NCI-H446 (cell line): ENCODE measurements at regions not wholly inside any gene's neighbourhood (a gene's known extent, or its start where the extent isn't known, plus 50 kb on each side); places are given as distances from the start of the nearest gene placed in this dataset.

Experiments used
- DNase-seq, 2 experiments: peaks; one replicate each; lab custom pipeline; 2025; lab: John Stamatoyannopoulos, UW

DNA sequence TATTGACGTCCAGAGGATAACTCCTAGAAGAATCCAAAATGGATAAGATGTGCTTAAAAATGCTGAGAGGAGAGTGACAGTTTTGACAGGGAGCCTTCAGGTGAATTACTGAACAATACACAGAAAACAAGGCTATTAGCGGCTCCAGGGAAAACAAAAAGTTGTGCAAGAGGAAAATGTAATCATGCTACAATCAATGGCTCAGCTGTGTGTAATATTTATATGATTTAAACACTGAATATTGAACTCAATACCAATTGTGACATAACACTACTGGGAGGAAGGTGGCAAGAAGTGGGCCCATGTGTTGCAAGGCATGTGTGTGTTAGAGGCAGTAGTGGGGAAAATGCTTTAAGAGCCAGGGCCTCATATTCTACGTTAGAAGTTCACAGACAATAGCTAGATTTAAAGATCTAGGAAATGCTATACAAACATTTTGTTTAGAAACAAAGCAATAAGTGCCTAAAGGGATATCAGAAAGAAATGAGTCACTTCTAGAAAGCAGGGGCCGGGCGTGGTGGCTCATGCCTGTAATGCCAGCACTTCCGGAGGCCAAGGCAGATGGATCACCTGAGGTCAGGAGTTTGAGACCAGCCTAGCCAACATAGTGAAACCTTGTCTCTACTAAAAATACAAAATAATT lies 253.2 kb upstream of the IRX5 start:
- DNase-seq = no peak

GRCh38 chr16:54673313-54673712 lies 257.4 kb upstream of the IRX5 start:
- no peak for DNase-seq

GRCh38 chr16:54672500-54672899 lies 258.2 kb upstream of the IRX5 start:
- DNase-seq = no peak

- DNase-seq = no peak
These were observed 273.0 kb upstream of the IRX5 start for GRCh38 chr16:54657709-54658102.

DNA sequence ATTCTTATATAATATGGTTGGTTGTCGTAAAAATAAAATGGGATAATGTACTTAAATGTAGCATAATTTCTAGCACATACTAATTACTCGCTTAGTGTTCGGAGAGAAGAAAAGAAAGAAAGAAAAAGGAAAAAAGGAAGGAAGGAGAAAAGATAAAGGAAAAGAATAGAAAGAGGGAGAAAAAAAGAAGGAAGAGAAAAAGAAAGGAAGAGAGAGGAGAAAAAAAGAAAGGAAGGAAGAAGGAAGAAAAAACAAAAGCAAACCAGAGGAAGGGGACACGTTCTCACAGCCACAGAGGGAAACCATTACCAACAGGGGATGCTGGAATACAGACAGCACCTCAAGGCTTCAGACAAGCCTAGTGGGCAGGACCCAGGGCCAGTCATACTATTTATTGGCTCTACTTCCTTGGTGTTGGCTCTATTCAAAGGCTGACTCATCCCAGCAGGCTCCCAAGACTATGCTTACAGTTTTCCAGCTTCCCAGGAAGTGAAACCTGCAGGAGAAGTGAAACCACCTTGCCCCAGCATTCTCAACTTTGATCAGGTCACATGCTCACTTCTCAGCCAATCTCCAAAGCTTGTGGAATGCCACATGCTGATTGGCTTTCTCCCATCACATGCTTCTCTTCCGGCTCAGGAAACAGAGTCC lies 273.5 kb upstream of the IRX5 start:
- no peak for DNase-seq

DNA sequence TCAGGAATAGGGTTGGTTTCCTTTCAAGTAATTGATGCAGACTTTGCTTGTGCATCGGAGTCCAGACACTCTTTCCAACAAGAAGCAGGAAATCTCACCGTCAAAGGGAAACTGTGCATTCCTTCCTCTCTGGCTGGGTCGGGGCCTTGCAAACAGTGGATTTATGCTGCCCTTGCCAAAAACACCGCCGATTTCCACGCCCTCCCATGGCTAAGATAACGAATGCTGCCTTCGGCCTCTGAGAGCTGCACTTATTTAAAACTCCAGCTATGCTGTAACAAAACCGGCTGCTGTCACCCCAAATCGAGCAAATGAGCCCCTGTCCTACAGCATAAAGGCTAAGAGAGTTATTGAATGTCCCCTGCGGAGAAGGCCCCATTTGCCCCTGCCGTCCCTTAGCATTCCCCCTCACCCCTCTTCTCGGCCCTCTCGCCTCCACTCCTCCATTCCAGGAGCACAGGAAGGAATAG lies 275.5 kb upstream of the IRX5 start:
- no peak for DNase-seq

DNA sequence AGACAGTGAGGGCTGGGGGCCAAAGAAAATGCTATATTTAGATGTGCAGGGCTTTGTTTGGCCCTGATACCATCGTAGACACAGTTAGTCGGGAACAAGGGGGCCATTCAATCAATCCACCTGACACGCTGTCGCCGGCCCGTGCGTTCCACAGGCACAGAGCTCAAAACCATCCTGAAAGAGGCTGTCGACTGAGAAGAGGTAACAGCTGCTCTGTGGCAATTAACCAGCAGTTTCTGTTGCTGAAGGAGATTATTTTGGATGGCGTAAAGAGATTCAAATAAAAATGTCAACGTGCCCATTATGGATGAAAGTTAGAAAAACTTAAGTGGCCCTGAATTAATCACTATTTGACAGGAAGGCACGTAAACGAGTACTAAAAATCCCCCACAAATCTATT lies 276.2 kb upstream of the IRX5 start:
- no peak for DNase-seq

- DNase-seq = no peak
These were observed 278.4 kb upstream of the IRX5 start for GRCh38 chr16:54652201-54652770.

DNA sequence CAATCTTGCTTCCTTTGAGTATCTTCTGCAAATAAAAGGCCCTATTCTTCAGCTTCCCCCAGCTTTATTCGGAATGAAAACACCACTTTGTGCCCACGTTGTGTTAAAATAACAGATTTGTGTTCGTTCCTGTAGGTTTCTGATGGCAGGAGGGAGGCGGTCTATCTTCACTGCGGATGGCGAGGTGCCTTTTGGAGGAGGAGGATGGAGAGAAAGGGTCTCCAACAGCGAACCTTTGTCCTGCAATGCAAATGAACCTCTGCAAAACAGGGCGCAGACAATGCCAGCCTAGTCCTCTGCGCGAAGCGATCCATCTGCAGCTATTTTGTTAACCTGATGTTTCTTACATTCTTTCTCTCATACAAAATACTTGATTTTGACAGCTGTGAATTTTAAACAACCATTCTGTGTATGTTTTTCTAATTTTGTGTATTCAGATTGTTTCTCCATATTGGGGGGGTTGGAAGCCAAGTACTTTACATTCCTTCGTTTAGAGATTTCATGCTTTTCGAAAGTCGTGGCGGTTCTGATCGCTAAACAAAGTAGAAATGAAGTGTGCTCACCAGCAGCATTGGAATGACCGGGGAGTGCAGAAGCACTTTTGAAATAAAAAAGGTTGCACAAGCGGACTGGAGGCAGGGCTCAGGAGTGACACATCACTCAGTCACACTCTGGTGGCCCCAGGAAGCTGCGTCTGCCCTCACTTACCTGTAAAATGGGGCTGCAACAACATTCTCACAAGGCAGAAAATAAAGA lies 279.0 kb upstream of the IRX5 start:
- no peak for DNase-seq

DNA sequence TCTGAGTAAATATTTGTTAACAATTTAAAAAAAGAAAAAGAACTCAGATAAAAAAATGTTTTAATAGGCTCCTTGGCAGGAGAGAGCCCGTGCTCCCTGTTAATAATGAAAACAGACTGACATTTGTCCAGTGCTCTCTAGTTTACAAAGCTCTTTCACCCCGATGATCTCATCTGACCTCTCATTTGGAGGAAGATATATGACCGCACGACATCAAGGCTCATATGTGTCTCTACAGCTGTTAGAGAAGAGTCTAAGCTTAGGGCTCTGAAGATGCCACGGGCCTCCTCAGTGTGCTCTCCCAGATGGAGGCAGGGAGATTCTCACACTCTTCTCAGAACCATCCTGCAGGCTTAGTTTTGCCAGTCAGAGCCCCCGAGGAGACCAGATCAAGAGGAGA lies 280.8 kb upstream of the IRX5 start:
- no peak for DNase-seq

- DNase-seq = no peak
These were observed 282.1 kb upstream of the IRX5 start for GRCh38 chr16:54648575-54648974.

- no peak for DNase-seq
These were observed 282.9 kb upstream of the IRX5 start for GRCh38 chr16:54647725-54648221.

DNA sequence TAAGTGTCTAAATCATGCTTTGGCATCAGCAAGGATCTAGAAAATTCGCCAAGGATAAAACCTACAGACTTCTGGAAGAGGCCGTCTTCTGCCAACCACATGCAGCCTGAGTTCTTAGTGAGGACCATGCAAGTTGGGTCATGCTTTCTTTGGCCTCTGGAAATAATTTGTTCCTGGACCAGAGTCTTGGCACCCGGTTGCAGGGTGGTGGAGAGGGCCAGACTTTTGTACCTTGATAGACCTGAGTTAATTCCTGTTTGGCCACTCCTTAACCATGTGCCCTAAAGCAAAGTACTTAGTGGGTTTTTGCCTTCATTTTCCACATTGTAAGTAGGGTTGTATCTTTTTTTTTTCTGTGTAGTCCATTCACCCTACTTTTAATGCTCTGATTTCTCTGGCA lies 283.4 kb upstream of the IRX5 start:
- DNase-seq = no peak

- DNase-seq = no peak
These were observed 285.3 kb upstream of the IRX5 start for GRCh38 chr16:54645345-54645744.

DNA sequence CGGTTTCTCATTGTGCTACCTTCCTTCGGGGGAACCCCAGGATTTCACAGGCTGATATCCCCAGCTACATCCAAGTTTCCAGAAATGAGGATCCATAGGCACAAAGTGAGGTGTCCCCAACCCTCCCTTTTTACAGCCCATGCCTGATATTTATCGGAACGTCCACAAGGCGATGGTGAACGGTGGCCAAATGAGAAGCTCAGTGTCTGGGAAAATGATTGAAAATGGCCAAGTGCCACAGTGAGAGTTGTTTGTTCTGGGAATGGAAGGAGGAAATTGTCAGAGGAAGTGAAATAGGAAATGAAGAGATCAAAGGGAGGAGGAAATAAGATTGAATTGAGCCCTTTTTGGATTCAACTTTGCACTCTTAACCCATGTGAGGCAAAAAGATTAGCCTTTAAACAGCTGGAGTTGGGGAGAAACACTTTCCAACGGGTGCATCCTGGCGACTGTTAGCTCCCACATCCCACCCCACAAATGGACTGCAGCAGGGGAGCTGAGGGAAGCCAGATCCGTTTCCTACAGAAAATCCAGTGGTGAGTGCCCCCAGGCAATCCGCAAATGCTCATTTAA lies 294.4 kb upstream of the IRX5 start:
- no peak for DNase-seq

GRCh38 chr16:54633943-54634362 lies 296.7 kb upstream of the IRX5 start:
- peak in 1 of 2 experiments; percentile 15 for DNase-seq

- no peak for DNase-seq
These were observed 298.1 kb upstream of the IRX5 start for GRCh38 chr16:54632322-54633220.

DNA sequence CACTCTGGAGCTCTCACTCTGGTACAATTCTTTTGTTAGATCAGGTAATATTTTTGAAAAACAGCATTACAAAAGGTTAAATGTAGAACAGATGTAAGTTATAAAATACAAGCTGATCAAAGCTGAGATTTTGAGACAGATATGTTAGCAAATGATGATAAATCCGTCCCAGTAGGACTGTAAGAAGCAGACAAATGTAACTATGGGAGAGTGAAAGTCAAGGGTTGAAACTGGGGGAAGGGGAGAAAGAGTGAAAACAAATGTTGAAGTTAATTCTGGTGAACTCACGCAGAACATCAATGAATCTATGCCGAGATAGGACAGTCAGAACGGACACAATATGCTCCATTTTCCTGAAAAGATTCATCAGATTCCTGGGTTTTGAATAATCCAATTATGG lies 298.9 kb upstream of the IRX5 start:
- no peak for DNase-seq

DNA sequence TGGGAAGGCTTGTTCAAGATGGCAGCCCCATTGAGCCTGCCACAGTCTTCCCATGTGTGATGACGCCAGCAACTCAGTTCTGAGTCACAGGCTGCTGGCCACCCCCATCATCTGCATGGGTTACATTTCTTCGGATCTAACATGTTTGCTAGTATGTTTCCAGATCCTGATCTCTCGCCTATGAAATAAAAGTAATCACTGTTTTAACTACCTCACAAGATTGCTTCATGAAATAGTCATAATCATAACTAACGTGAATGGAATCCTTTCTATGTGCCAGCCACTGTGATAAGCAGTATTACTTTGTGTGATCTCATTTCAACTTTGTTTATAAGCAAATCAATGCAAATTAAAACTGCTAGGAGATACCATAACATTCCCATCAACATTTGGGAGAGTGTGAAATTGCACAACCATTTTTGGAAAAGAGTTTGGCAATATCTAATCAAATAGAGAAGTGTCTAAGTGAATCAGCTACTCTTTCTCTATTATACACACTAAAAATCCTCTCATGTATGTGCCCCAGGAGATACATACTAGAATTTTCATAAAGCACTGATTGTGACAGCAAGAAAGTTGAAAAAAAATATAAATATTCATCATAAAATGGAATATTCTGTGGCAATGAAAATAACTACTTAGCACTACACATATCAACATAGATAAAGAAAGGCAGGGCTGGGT lies 300.2 kb upstream of the IRX5 start:
- no peak for DNase-seq

- no peak for DNase-seq
These were observed 301.7 kb upstream of the IRX5 start for GRCh38 chr16:54628796-54629625.
